Hepatocyte (in vitro differentiated cells): ENCODE measurements at regions not wholly inside any gene's neighbourhood (a gene's known extent, or its start where the extent isn't known, plus 50 kb on each side); places are given as distances from the start of the nearest gene placed in this dataset.

Experiments used
- CTCF ChIP-seq: fragments of 200-600 bp; sonication (generic); IDR thresholded peaks from 2 replicates; pipeline ENCODE4 v1.5.1; 2016; ENCODE audit warnings: antibody characterized with exemption, mild to moderate bottlenecking; ENCODE audit not compliant: poor library complexity
- EZH2 ChIP-seq: fragments of 200-600 bp; sonication (generic); IDR thresholded peaks from 2 replicates; pipeline ENCODE4 v1.6.1; 2016; ENCODE audit warnings: antibody characterized with exemption, mild to moderate bottlenecking, borderline replicate concordance
- EZH2phosphoT487 ChIP-seq: fragments of 200-600 bp; sonication (generic); IDR thresholded peaks from one replicate; pipeline ENCODE4 v1.6.1; 2018; ENCODE audit warnings: antibody characterized with exemption, mild to moderate bottlenecking, low read depth, moderate library complexity; ENCODE audit not compliant: unreplicated experiment, severe bottlenecking

- no peak for TF ChIP-seq EZH2
- TF ChIP-seq CTCF: no peak
- TF ChIP-seq EZH2phosphoT487: no peak
Observed at GRCh38 chr3:157836022-157836421, 270.2 kb downstream of the SHOX2 start.
